Fibroblast of skin of left biceps (primary cell): ENCODE measurements at regions not wholly inside any gene's neighbourhood (a gene's known extent, or its start where the extent isn't known, plus 50 kb on each side); places are given as distances from the start of the nearest gene placed in this dataset.
"Not testable (repeated sequence)": the region's sequence is repeated elsewhere in the genome, so short reads cannot be mapped to it uniquely, and the experiment has no call there.

Experiments
- DNase-seq, 2 experiments: peaks; one replicate each; pipeline ENCODE4 v3.0.0-alpha.2; 2013; ENCODE audit warnings: low read depth in 2 of 2

DNA sequence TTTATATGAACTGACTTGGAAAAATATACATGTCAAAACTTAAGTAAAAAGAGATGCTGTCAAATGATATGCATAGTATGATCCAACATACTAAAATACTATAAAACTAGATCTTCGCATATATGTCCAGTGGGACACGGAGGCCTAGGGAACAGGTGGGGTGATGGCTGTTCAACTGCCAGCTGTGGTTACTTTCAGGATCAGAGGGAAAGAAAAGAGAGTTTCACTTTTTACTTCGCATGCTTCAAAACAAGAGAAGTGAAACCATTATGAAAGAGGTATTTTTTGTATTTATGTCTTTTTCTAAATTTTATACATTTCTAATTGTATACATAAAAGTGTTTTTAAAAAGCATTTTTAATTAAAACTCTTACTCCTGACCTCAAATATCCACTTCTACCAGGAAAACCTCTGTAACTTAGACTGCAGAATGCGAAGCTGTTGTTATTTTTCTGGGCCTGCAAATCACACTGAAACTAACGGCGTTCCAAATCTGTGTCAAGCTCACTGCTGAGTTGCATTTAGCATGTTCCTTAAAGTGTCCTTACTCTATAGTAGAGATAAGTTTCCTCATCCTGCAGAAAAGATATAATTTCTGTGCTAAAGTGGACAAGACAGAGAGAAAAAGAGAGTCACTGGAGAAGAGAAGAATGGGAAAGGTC lies 97.8 kb upstream of the SLC35G4 start:
- no peak for DNase-seq

DNA sequence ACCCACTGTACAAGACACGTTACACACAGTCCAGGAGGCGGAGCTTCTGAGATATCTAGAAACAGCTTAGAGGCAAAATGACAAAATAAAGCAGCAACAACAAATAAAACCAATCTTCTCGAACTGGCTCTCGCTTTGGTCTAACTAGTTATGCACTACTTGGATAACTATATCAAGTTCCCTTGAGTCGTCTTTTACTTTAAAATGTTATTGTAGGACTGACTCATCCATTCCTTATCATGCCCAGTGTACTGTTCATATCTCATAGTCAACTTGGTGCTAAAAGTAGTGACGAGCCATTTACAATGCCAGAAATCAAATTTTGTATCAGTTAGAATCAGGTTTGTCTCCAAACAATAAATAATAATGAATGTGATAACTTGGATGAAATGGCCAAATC lies 102.5 kb upstream of the SLC35G4 start:
- no peak for DNase-seq

DNA sequence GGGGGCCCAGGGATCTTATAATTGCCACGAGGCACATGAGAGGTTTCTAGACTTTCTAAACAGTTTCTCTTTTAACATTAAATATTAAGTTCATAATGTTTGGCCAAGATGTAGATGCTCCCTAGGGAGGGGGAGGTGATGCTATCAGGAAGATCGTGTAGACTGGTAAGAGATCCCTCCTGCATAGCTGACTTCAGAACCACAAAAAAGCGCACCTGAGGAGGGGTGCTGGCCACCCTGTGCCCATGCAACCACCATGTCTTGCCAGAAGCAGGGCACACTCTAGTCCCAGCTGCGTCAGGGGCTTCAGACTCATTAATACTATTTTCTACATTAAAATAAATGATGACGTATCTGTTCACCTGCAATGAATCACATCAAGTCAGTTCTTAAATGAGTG lies 103.4 kb upstream of the SLC35G4 start:
- no peak for DNase-seq

DNA sequence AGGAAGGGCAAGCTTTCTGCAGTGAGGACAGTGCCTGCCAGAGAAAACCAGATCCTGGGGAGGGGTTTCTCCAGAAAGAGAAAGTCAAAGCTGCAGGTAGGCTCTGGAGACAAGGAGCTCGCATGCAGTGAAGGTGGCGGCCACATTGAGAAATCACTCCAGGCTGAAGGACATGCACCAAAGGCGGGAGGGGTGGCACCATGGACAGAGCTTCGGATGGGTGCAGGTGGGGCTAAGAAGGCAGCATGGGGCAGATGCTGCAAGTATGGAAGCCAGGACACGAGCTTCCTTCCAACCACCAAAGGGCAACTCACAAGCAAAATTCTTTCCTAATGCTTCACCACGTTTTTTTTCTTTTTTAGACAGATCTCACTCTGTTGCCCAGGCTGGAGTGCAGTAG lies 104.4 kb upstream of the SLC35G4 start:
- no peak for DNase-seq

DNA sequence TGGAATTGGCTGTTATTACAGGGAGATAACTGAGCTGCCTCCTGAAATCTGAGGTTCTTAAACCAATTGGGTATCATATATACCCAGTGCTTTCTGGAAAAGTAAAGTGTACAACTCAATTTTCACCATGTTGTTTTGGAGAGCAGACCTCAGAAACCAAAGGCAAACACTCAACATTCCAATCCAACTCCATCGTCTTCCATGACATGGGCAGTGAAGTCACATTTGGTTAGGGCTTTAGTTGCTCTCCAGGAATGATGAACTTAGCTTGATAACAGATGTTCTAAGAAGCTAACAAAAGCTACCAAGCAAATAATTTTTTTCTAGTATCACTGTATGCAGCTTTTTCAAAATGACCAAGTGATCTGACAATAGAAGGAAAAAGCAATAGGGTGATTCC lies 107.0 kb upstream of the SLC35G4 start:
- no peak for DNase-seq

DNA sequence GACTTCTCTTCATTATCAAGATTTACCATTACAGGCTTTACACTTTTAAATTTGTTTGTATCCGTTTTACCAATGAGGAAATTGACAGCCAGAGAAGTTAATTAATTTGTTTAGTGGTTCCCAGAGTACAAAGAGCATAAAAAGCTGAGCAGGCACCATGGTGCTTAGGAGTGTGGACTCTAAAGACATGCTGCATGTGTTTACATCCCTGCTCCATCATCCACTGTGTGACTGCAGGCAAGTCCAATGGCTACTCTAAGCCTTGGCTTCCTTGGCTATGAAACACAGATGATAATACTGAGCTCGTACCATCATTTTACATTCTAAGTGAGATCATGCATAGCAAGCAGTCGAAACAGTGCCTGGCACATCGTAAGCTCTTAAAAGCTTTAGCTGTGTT lies 108.0 kb upstream of the SLC35G4 start:
- no peak for DNase-seq

DNA sequence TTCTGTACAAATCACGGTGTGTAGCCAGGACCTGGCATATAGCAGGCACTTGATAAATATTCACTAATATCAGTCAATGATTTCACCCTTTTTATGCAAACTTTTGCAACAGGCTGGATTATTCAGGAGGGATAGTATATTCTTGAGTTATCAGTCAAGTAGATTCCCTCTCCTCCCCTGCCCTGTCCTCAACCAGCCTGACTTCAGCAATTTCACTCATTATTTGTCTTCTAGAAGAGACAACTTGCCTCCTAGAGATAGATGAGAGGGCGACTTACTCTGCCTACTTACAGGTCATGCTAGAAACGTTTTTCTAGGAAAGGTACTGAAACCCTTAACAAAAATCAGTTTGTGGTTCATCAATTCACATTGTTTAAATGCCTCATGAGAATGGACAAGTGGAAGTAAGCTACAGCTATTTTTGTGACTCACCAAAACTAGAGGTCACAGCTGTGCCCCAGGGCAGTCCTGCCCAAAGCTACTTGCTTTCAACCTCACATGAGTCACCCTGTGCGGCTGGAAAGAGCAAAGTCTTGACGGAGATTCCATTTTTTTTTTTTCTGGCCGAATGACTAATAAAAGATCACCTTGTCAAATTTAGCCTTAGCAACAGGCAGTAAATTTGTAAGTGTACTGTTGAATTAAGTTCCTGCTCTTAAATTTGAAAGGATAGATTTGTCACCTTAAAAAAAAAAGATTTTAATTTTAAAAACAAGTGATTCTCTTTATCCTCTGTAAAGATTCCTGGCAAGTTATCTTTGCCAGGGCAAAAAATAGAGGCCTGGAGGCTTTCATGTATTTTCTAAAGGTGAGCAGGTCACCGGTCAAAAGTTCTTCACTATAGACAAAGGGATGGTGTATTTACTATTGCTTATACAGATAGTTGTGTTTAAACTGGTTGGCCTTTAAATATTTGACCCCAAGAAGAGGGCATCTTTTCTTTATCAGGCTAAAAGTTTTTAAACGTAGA lies 109.0 kb upstream of the SLC35G4 start:
- peak; percentile 63 to 72 for DNase-seq

DNA sequence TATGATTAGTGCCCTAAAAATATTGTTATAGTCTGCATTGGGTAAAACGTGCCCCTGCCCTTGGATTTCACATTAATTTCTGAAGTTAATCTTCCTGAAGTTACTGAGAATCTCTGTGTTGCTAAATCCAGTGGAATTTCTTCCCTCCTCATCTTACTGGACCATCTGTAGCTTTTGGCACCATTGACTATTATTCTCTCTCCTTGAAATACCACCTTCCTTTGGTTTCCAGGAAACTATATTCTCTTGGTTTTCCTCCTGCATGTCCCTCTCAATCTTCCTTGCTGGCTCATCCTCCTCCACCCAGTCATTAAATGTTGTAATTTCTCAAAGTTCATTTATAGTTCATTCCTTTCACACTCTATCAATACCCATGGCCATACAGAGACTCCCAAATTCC lies 110.6 kb upstream of the SLC35G4 start:
- peak in 1 of 2 experiments; percentile 30 for DNase-seq

DNA sequence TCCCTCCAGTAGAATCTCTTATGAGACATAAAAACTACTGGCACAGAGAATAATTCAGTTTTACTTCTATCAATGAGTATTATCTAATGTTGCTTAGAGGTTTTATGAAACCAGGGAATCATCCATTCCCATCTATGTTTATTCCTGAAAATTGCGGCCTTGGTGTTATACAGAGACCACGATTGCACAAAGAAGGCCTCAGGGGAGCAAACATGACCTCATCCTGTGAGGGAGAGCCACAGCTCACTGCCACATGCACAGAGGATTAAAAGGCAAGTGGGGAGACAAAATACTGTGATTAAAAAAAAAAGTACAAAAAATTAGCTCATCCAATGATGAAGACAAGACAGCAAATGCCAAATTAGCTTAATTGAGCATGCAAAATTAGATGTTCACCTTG lies 111.8 kb upstream of the SLC35G4 start:
- peak in 1 of 2 experiments; percentile 43 for DNase-seq

DNA sequence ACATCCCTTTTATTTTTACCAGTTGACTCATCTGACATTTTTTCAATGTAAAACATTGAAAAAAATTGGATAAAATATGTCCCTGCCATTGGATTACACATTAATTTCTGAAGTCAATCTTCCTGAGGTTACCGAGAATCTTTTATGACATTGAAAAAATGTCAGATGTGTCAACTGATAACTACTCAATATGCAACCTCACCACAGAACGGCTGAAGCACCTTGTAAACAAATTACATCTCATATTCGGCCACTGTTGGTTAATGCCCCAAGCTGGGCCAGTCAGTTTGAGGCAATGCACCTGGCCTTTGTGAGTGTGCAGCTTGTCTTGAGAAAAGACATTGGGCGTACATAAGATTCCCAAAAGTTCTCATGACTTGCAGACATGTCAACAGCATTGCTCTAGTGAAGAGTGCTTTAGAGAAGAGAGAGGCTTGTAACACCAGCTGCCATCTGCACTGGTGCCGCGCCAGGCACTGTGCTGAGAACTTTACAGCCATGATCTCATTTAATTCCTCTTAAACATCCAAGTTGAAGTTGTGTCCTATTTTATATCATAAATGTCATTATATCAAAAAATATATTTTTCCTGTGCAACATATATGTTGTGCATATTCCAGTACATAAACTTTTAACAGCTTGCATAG lies 112.7 kb upstream of the SLC35G4 start:
- DNase-seq, result no peak

DNA sequence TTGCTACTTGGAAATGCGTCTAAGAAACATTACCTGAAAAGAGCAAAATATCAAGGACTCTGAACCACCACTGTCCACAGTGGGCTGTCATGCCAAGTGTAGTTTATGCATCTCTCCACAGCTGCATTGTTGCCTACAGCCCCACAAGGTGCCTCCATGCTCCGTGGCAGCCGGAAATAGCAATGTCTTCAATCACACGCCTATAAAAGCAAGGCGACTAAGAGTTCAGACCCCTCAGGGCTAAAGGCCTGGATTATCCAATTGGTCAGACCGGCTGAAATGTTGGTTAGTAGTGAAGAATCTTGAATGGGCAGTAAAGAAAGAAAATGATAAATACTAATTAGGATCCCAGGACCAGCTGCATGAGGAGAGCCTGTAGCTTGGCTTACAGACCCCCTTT lies 114.0 kb upstream of the SLC35G4 start:
- DNase-seq, result no peak

DNA sequence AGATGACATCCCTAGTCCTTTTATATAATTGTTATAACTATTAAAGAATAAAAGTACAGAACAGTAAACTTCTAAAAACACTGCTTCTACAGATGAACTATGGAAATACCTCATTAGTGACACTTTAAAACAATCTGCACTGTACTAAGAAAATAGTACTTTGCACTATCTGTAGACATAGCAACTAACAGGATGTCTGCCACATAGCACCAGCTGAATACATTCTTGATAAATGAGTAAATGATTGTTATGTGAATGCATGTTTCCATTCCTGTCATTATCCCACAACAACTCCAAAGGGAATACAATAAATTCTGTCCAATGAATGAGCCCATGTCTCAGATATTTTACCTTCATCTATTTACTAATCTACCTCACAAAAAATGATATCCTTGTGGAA lies 115.3 kb upstream of the SLC35G4 start:
- peak; percentile 35 to 45 for DNase-seq

DNA sequence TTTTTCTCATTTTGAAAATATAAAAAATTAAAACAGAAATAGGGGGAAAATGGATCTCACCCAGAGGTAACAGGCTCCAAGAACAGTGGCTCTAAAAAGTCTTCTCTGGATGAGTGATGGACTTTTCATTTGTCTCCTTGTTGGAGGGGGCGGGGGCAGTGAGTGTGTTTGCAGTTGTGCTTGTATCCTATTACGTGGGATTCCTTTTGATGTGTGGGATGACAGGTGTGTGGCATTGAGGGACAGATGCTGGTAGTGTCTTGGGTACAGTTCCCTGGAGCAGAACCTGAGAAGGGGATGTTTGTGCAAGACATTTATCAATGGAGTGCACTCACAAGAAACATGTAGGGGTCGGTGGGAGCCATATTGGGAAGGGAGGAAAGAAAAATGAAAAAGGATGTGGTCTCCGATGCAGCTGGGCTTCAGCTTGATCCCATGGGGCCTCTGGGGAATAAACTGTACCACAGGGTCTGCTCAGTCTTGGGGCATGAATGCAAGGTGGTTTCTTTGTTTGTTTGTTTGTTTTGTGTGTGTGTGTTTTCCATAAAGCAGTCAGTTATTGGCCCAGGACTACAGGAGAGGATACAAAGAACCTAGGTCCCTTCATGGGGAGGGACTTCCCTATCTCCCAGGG lies 120.0 kb upstream of the SLC35G4 start:
- DNase-seq, result no peak

DNA sequence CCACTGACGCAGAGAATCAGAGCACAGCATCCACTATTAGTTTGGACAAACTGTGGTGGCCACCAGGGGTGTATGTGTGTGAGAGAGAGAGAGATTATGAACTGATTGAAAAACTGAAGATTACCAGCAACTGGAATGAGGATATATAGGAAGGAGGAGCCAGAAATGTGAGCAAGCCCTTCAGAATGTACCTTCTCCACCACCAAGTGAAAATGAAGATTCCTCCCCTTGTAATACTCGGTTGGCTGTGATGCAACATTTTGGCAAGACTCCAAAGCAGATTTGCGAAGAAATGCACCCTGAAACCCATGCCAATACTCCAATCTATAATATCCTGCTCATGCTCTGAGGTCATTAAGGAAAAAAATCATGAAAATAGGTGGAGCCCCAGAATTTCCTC lies 121.2 kb upstream of the SLC35G4 start:
- peak; percentile 77 to 80 for DNase-seq

DNA sequence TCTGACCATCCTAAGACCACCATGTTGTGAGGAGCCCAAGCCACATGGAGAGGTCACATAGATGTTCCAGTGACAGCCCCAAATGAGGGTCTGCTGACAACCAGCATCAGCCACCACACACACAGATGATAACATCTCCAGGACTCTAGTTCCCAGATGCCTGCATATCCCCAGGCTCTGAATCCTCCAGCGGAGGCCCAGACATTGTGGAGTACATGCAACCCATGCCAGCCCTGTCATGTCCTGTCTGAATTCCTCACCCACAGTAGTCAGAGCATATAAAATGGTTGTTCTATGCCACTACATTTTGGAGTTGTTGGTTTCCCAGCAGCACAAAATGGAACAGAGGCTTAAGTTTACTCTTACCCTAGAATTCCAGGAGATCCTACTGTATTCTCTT lies 122.0 kb upstream of the SLC35G4 start:
- no peak for DNase-seq

DNA sequence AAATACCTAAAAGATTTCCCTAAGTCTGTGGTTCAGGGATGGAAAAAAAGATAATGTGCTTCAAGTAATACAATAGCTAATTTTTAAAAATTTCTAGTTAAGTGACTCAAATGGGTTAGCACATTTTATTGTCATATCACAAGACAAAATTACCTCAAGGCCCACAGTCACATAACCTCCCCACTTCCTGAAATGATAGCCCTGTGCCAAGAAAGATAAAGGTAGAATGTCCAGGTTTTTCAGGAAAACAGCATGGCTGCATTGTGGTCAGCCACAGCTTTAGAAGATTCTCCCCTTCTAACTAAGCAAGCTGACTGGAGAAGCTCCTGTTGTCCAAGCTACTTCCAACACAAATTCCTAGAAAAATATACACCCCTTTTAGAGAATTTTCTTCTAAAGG lies 127.1 kb upstream of the SLC35G4 start:
- no peak for DNase-seq

DNA sequence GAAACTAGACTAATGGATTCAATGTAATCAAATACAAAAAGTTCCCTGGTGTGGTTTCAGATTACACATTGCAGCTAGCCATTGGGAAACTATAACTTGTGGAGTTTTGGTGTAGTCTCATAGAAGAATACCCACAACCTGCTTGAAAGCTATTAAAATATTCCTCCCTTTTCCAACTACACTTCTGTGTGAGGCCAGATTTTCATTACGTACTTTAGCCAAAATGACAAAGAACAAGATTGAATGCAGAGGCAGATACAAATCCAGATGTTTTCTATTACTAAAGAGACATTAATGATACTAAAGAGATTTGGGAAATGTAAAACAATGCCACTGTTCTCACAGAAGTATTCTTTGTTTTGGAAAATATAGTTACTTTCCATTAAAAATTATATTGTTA lies 128.7 kb upstream of the SLC35G4 start:
- no peak for DNase-seq

DNA sequence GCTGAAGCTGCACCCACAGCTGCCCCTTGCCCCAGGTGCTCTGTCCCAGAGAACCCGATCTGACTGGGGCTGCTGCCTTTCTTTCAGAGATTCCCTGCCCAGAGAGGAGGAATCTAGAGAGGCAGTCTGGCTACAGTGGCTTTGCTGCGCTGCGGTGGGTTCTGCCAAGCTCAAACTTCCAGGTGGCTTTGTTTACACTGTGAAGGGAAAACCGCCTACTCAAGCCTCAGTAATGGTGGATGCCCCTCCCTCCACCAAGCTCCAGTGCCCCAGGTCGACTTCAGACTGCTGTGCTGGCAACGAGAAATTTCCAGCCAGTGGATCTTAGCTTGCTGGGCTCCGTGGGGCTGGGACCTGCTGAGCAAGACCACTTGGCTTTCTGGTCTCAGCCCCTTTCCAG lies 130.4 kb upstream of the SLC35G4 start:
- not testable (repeated sequence) for DNase-seq

DNA sequence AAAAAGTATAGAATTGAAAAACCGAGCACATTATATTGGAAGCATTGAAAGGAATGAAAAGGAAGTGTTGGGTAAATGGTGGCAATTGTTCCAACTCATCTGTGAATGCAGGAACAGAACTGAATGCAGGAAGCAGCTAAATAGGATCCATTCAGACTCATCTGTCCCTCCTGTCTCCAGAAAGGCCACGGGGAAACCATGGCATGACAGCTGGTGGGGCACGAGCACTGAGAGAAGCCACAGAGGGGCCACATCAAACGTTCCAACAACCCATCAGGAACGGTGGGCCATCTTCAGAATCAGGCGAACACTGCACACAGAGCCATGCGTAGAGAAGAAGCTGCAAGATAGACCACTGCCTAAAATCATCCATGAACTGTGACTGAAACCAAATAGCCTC lies 138.5 kb upstream of the SLC35G4 start:
- DNase-seq, result no peak

DNA sequence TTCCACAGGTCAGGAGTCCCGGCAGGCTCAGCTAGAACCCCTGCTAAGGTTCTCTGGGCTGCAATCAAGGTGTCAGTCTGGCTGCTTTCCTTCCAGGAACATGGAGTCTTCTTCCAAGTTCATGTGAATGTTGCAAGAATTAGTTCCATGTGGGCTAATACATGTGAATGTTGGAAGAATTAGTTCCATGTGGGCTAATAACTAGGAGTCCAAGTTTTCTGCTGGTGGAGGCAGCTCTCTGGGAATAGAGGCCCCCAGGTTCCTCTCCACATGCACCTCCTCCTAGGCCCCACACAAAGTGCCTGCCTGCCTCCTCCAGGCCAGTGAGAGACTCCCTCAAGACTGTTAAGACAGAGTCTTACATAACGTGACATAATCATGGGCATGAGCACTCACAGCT lies 140.8 kb upstream of the SLC35G4 start:
- peak; percentile 32 to 38 for DNase-seq

DNA sequence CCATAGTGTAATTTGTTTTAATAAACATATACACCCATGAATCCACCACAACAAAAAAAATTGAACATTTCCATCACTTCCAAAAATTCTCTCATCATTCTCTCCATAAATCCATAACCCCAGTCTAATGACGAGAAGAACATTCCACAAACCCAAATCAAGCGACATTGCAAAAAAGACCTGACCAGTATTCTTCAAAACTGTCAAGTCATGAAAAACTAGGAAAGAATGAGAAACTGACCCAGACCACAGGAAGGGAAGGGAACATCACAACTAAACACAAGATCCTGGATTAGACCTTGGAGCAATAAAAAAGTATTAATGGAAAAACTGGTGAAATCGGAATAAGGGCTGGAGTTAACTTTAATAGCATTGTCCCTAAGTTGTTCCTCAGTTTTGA lies 141.3 kb upstream of the SLC35G4 start:
- DNase-seq, result no peak

DNA sequence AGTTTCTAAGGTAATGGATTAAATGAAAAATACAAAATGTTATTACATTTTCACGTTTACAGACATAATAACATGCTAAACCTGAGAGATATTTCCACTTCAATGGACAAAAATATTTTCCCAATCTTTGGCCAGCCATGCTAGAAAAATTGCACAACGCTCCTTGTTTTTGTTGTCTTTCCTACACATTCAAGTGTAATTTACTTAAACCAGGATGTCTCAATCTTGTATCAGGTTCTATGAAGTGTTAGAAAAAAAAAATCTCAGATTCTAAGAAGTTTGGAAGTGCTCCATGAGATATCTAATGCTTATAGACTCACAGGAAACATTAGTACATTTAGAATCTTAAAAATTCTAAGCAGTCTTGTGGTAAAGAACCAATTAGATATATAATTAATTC lies 141.8 kb upstream of the SLC35G4 start:
- no peak for DNase-seq
